Neural cell (in vitro differentiated cells): ENCODE measurements at regions not wholly inside any gene's neighbourhood (a gene's known extent, or its start where the extent isn't known, plus 50 kb on each side); places are given as distances from the start of the nearest gene placed in this dataset.

Experiments
- H2AFZ ChIP-seq: fragments of 200-600, 300-800 bp; sonication (generic), shearing (Covaris generic); 2 replicates; pipeline ENCODE4 v1.6.0; 2014; ENCODE audit warnings: low read depth, mild to moderate bottlenecking, antibody characterized with exemption, low read length, moderate library complexity
- H3F3A ChIP-seq: fragments of 200-600 bp; shearing (Covaris generic); 2 replicates; pipeline ENCODE4 v1.6.1; 2016; ENCODE audit warnings: mild to moderate bottlenecking, moderate library complexity, mixed read lengths, antibody characterized with exemption, low read length; ENCODE audit not compliant: insufficient read depth, poor library complexity, severe bottlenecking
- H3K27ac ChIP-seq: fragments of 200-600, 300-800 bp; sonication (generic), shearing (Covaris generic); 2 replicates; pipeline ENCODE4 v1.5.1; 2014; ENCODE audit warnings: mild to moderate bottlenecking, low read length, moderate library complexity
- H3K27me3 ChIP-seq: fragments of 300-800, 200-600 bp; sonication (generic), shearing (Covaris generic); 2 replicates; pipeline ENCODE4 v1.6.0; 2014; ENCODE audit warnings: mild to moderate bottlenecking, low read depth, low read length, moderate library complexity; ENCODE audit not compliant: insufficient read depth
- H3K36me3 ChIP-seq: fragments of 300-800, 200-600 bp; sonication (generic), shearing (Covaris generic); 2 replicates; pipeline ENCODE4 v1.5.1; 2014; ENCODE audit warnings: mild to moderate bottlenecking, antibody characterized with exemption, low read length, moderate library complexity; ENCODE audit not compliant: insufficient read depth
- H3K4me2 ChIP-seq: fragments of 300-800, 200-600 bp; sonication (generic), shearing (Covaris generic); 2 replicates; pipeline ENCODE4 v1.6.0; 2014; ENCODE audit warnings: mild to moderate bottlenecking, low read length
- H3K4me3 ChIP-seq: fragments of 300-800, 200-600 bp; sonication (generic), shearing (Covaris generic); 2 replicates; pipeline ENCODE4 v1.5.1; 2014; ENCODE audit warnings: mild to moderate bottlenecking, low read length, moderate library complexity
- H3K79me2 ChIP-seq: fragments of 200-600 bp; shearing (Covaris generic); replicated peaks from 2 replicates; pipeline ENCODE4 v1.6.0; 2014; ENCODE audit warnings: mild to moderate bottlenecking, low read length, moderate library complexity; ENCODE audit not compliant: insufficient read depth
- H3K9ac ChIP-seq: fragments of 300-800, 200-600 bp; sonication (generic), shearing (Covaris generic); 2 replicates; pipeline ENCODE4 v1.6.1; 2016; ENCODE audit warnings: mild to moderate bottlenecking, low read length, mixed read lengths
- H3K9me2 ChIP-seq: fragments of 200-600 bp; shearing (Covaris generic); 2 replicates; pipeline ENCODE4 v1.6.1; 2016; ENCODE audit warnings: mild to moderate bottlenecking, low read length, mixed read lengths; ENCODE audit not compliant: insufficient read depth
- H3K9me3 ChIP-seq: fragments of 200-600, 300-800 bp; sonication (generic), shearing (Covaris generic); 2 replicates; pipeline ENCODE4 v1.6.1; 2016; ENCODE audit warnings: mild to moderate bottlenecking, mixed run types, low read length, moderate library complexity, mixed read lengths
- H4K20me1 ChIP-seq: fragments of 200-600 bp; shearing (Covaris generic); 2 replicates; pipeline ENCODE4 v1.6.1; 2016; ENCODE audit warnings: mild to moderate bottlenecking, mixed run types; ENCODE audit not compliant: insufficient read depth
- EP300 ChIP-seq: fragments of 450-650 bp; conservative IDR thresholded peaks from 2 replicates; pipeline ENCODE4 v1.6.1; 2014; ENCODE audit warnings: antibody characterized with exemption, mild to moderate bottlenecking, moderate library complexity; ENCODE audit not compliant: poor library complexity, severe bottlenecking
- EZH2 ChIP-seq: fragments of 200-600, 300-800 bp; shearing (Covaris generic), sonication (generic); IDR thresholded peaks from 2 replicates; pipeline ENCODE4 v1.6.1; 2014; ENCODE audit warnings: antibody characterized with exemption, low read length, borderline replicate concordance, mild to moderate bottlenecking; ENCODE audit not compliant: insufficient read depth, poor library complexity, severe bottlenecking
- MXI1 ChIP-seq: fragments of 450-650 bp; conservative IDR thresholded peaks from 2 replicates; pipeline ENCODE4 v1.6.1; 2014; ENCODE audit warnings: antibody characterized with exemption, mild to moderate bottlenecking; ENCODE audit not compliant: poor library complexity, severe bottlenecking
- RAD21 ChIP-seq: fragments of 450-650 bp; conservative IDR thresholded peaks from 2 replicates; pipeline ENCODE4 v1.6.1; 2014; ENCODE audit warnings: antibody characterized with exemption, mild to moderate bottlenecking, moderate library complexity
- SMC3 ChIP-seq: fragments of 450-650 bp; conservative IDR thresholded peaks from 2 replicates; pipeline ENCODE4 v1.6.1; 2014; ENCODE audit warnings: antibody characterized with exemption, mild to moderate bottlenecking, moderate library complexity; ENCODE audit not compliant: poor library complexity
- TAF1 ChIP-seq: IDR thresholded peaks from 2 replicates; pipeline ENCODE4 v1.6.1; 2012; ENCODE audit warnings: low read depth
- TF ChIP-seq, protein P1 (sequence below): fragments of 450-650 bp; IDR thresholded peaks from 2 replicates; pipeline ENCODE4 v1.5.1; 2014; ENCODE audit warnings: antibody characterized with exemption, mild to moderate bottlenecking, moderate library complexity; ENCODE audit not compliant: poor library complexity, severe bottlenecking
- TF ChIP-seq, protein P2 (sequence below): IDR thresholded peaks from 2 replicates; pipeline ENCODE4 v1.6.1; 2012; ENCODE audit warnings: borderline replicate concordance

DNA sequence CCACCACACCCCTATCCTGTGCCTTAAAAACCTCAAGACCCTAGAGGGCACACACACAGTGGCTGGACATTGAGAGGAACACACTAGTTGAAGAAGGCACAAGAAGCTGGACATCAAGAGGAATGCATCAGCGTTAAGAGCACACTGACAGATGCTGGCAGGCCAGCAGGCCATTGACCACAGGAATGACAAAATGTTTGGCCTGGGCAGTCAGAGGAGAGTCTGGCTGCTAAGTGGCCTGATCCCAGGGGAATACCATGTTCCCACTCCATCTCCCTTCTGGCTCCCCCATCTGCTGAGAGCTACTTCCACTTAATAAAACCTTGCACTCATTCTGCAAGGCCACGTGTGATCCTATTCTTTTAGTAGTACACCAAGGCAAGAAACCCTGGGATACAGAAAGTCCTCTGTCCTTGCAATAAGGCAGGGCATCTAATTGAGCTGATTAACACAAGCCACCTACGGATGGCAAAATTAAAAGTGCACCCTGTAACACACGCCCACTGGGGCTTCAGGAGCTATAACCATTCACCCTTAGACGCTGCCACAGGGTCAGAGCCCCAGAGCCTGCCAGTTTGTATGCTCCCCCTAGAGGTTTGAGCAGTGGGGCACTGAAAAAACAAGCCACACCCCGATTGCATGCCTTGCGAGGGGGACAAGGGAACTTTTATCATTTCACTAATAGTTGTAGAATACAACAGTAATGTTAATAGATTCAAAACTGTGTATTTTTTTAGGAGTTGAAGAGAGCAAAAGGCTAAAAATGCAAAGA lies 1216.1 kb upstream of the NCAM2 start:
- Histone ChIP-seq H3F3A (no peaks in the 10 kb centered on the region), H3K9me2 (no peaks in the 10 kb centered on the region), H3K36me3 (no peaks in the 10 kb centered on the region), H3K9me3 (no peaks in the 10 kb centered on the region), H3K79me2 (no peaks in the 10 kb centered on the region), H2AFZ (no peak overlapping the region), H3K27ac (no peak overlapping the region), H3K4me3 (no peak overlapping the region), H3K27me3 (no peaks in the 10 kb centered on the region), H4K20me1 (no peaks in the 10 kb centered on the region), H3K9ac (no peak overlapping the region), H3K4me2 (no peak overlapping the region)
- TF ChIP-seq RAD21 (no peak), EZH2 (no peak), MXI1 (no peak)
- TF ChIP-seq, protein P1, sequence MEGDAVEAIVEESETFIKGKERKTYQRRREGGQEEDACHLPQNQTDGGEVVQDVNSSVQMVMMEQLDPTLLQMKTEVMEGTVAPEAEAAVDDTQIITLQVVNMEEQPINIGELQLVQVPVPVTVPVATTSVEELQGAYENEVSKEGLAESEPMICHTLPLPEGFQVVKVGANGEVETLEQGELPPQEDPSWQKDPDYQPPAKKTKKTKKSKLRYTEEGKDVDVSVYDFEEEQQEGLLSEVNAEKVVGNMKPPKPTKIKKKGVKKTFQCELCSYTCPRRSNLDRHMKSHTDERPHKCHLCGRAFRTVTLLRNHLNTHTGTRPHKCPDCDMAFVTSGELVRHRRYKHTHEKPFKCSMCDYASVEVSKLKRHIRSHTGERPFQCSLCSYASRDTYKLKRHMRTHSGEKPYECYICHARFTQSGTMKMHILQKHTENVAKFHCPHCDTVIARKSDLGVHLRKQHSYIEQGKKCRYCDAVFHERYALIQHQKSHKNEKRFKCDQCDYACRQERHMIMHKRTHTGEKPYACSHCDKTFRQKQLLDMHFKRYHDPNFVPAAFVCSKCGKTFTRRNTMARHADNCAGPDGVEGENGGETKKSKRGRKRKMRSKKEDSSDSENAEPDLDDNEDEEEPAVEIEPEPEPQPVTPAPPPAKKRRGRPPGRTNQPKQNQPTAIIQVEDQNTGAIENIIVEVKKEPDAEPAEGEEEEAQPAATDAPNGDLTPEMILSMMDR: no peak
- TF ChIP-seq, protein P2, sequence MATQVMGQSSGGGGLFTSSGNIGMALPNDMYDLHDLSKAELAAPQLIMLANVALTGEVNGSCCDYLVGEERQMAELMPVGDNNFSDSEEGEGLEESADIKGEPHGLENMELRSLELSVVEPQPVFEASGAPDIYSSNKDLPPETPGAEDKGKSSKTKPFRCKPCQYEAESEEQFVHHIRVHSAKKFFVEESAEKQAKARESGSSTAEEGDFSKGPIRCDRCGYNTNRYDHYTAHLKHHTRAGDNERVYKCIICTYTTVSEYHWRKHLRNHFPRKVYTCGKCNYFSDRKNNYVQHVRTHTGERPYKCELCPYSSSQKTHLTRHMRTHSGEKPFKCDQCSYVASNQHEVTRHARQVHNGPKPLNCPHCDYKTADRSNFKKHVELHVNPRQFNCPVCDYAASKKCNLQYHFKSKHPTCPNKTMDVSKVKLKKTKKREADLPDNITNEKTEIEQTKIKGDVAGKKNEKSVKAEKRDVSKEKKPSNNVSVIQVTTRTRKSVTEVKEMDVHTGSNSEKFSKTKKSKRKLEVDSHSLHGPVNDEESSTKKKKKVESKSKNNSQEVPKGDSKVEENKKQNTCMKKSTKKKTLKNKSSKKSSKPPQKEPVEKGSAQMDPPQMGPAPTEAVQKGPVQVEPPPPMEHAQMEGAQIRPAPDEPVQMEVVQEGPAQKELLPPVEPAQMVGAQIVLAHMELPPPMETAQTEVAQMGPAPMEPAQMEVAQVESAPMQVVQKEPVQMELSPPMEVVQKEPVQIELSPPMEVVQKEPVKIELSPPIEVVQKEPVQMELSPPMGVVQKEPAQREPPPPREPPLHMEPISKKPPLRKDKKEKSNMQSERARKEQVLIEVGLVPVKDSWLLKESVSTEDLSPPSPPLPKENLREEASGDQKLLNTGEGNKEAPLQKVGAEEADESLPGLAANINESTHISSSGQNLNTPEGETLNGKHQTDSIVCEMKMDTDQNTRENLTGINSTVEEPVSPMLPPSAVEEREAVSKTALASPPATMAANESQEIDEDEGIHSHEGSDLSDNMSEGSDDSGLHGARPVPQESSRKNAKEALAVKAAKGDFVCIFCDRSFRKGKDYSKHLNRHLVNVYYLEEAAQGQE: no peak

DNA sequence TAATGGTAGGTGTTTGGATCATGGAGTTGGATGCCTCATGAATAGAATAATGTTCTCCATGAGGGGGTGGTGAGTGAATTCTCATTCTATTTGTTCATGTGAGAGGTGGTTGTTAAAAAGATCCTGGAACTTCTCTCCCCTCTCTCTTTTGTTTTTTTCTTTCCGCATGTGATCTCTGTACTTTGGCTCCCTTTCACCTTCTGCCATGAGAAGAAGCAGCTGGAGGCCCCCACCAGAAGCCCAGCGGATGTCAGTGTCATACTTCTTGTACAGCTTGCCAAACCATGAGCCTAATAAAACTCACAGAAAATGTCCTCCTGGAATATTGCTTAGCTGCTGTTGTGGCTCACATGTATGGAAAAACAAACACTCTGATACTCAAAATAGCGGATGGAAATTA lies 1212.3 kb upstream of the NCAM2 start:
- no peak overlapping the region for H3K4me2 ChIP-seq
- no peaks in the 10 kb centered on the region for H3K9me2 ChIP-seq
- no peak for TF ChIP-seq EP300
- no peak for TF ChIP-seq TAF1
- TF ChIP-seq SMC3: no peak
- TF ChIP-seq MXI1: no peak
- TF ChIP-seq, protein P2: no peak
- TF ChIP-seq EZH2: no peak
- TF ChIP-seq RAD21: no peak
- no peak overlapping the region for H3K4me3 ChIP-seq
- no peaks in the 10 kb centered on the region for H3F3A ChIP-seq
- H3K79me2 ChIP-seq: no peaks in the 10 kb centered on the region
- no peaks in the 10 kb centered on the region for H4K20me1 ChIP-seq
- no peaks in the 10 kb centered on the region for H3K36me3 ChIP-seq
- H3K27ac ChIP-seq: no peak overlapping the region
- H3K27me3 ChIP-seq: no peaks in the 10 kb centered on the region
- H2AFZ ChIP-seq: no peak overlapping the region
- no peaks in the 10 kb centered on the region for H3K9me3 ChIP-seq
- no peak overlapping the region for H3K9ac ChIP-seq
